GM21619 (cell line): ENCODE measurements at regions not wholly inside any gene's neighbourhood (a gene's known extent, or its start where the extent isn't known, plus 50 kb on each side); places are given as distances from the start of the nearest gene placed in this dataset.

Experiments used
- ATAC-seq: cut with Tn5 transposase; IDR thresholded peaks from one replicate; pipeline ENCODE4 v1.9.1; 2021; ENCODE audit not compliant: unreplicated experiment

DNA sequence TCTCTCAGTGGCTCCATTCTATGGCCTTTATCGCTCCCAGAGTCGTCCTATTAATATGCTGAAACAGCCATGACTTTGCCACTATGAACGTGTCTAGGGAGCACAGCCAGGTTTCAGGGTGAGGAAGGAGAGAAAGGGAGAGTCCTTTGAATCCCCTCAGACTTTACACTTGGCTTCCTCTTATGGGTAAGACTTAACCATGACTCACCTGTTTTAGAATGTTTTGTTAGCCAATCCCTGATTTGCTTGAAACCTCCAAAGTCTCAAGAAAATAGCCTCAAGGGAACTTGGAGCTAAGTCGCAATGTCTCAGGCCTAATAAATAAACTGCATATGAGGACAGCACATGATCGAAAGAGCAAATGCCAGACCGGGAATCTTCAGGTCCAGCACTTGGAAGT, 131.2 kb upstream of the RCN1 start:
- no peak for ATAC-seq

DNA sequence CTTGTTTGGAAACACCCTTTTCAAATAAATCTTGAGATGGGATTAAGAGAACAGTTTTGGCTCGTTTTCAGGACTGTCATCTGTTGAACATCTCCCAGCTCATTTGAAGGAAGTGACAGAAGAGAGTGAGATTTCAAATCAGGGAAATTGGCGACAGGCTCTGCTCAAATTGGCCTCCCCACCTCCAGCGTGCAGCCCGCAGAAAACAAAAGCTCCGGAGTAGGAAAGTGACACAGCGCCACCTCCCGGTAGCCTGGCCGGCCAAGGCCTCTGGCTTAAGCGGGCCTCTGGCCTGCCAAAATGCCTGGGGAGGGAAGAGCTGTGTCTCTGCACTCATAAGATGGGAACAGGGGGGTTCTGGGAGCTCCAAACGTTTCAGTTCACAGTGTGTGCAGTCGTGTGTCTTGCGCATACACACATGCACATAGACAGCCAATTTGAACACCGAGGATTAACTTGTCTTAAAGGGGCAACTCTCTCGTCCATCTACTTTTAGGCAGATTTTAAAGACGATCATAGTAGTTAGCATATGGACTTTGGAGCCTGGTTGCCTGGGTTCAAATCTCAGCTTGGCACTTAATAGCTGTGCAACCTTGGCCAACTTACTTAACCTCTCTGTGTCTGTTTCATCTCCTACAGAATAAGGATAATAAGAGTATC, 132.7 kb upstream of the RCN1 start:
- peak; percentile 89 for ATAC-seq

- peak; percentile 5 for ATAC-seq
These were observed 133.2 kb upstream of the RCN1 start for GRCh38 chr11:31957674-31958073.

GRCh38 chr11:31956310-31956709, 134.6 kb upstream of the RCN1 start:
- no peak for ATAC-seq

DNA sequence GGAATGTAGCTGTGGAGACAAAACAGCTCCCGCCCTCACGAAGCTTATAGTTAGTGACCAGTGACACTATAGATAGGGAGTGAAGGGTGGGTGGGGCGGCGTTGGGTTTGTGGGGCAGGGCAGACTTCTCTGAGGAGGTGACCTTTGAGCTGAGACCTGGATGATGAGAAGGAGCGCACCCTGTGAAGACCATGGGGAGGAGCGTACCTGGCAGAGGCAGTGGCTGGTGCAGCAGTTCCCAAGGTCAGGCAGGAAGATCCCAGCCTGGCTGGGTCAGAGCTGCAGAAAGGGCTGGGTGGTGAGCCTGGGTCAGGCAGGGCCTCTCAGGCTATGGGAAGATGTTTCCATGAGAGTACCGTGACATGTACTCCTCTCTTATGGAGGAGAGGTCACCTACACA, 135.0 kb upstream of the RCN1 start:
- ATAC-seq: no peak

- no peak for ATAC-seq
These were observed 137.0 kb upstream of the RCN1 start for GRCh38 chr11:31953803-31954327.

DNA sequence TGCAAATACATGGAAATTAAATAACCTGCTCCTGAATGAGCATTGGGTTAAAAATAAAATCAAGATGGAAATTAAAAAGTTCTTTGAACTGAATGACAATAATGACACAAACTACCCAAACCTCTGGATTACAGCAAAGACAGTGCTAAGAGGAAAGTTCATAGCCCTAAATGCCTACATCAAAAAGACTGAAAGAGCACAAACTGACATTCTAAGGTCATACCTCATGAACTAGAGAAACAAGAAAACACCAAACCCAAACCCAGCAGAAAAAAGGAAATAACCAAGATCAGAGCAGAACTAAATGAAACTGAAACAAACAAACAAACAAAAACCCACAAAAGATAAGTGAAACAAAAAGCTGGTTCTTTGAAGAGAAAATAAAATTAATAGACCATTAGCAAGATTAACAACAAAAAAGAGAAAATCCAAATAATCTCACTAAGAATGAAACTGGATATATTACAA, 138.6 kb upstream of the PAX6 start:
- ATAC-seq: peak; percentile 86

- ATAC-seq: no peak
These were observed 135.9 kb upstream of the PAX6 start for GRCh38 chr11:31947051-31947450.

GRCh38 chr11:31943056-31943780, 132.1 kb upstream of the PAX6 start:
- ATAC-seq: peak; percentile 99

- ATAC-seq: no peak
These were observed 129.4 kb upstream of the PAX6 start for GRCh38 chr11:31940371-31941037.

- no peak for ATAC-seq
These were observed 127.9 kb upstream of the PAX6 start for GRCh38 chr11:31939004-31939403.

DNA sequence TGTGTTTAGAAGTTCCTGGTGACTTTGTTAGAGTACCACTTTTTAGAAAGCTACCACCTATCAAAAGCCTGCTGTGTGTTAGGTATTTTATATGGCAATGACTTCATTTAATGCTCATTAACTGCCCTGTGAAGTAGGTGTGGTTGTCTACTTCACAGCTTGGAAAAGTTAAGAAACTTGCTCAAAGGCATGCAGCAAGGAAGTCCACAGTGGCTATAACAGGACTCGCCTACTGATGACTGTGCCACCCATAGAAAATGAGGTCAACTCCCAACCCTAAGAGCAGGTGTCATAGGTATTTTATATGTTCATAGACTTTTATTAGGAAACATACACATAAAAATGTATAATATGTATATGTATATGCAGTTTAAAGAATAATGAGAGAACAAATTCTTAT, 125.2 kb upstream of the PAX6 start:
- no peak for ATAC-seq

DNA sequence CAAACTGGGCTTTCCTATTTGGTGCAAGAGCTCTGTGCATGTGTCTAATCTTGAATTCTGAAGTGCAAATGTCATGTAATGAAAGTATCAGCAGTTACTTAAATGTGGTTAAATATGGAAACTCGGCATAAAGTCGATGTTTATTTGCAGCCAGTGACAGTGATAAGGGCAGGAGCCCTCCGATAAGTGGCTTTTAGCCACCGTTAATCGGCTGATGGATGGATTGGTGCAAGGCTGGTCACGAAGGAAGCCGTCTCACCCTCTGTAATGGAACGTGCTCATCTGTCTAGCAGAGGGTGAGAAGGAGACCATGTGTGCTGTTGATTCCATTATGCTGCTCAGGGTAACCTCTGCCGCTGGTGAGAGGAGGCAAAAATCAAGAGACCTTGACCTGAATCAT, 121.8 kb upstream of the PAX6 start:
- no peak for ATAC-seq

- no peak for ATAC-seq
These were observed 116.9 kb upstream of the PAX6 start for GRCh38 chr11:31927982-31928381.

- ATAC-seq: no peak
These were observed 115.8 kb upstream of the PAX6 start for GRCh38 chr11:31926816-31927528.

GRCh38 chr11:31926106-31926505, 115.0 kb upstream of the PAX6 start:
- ATAC-seq: no peak

- ATAC-seq: peak; percentile 81
These were observed 111.3 kb upstream of the PAX6 start for GRCh38 chr11:31922450-31922849.

DNA sequence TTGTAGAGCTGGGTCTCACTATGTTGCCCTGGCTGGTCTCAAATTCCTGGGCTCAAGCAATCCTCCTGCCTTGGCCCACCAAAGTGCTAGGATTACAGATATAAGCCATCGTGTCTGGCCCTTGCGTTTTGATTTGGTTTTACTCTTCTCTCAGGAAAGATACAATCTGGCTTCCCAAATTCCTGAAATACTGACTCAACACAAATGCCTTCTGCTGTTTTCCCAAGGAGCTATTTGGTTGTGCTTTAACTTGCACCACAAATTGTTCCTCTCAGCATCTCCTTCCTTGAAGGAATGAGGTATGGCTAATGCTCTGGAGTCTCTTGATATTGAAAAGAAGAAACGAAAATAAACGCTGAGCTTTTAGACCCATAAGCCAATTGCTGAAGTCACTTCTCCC, 110.0 kb upstream of the PAX6 start:
- no peak for ATAC-seq

DNA sequence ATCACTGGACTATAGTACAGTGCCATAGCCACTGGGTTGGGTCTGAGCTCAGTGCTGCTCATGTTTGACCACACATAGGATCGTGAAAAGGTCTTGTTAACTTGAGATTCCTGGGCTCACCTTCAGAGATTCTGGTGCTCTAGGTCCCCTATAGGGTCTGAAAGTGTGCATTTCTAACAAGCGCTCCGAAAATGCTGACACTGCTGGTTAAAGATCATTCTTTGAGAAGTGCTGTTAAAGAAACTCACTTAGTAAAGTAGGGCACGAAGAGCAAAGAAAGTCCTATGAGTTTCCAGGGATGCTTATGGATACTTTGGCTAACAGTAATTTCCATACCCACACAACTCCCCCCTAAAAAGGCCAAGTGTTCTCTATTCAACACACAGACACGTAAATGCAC, 108.1 kb upstream of the PAX6 start:
- ATAC-seq: no peak

DNA sequence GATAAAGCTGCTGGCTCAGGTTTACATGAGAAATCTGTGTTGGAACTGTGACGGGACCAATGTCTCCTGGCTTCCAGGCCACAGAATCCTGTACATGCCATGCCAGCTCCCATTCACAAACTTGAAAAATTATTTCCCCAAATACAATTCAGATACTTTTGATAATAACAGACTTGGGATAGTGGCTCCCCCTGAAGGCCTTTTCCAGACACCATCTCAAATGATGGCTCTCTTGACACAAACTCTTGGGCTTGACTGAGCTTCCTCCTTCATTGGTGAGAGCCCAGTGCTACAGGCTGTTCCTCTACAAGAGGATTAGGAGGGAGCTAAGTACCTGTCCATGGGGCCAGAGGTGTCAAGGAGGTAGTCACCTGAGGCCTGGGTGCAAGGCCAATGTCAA, 104.7 kb upstream of the PAX6 start:
- no peak for ATAC-seq

DNA sequence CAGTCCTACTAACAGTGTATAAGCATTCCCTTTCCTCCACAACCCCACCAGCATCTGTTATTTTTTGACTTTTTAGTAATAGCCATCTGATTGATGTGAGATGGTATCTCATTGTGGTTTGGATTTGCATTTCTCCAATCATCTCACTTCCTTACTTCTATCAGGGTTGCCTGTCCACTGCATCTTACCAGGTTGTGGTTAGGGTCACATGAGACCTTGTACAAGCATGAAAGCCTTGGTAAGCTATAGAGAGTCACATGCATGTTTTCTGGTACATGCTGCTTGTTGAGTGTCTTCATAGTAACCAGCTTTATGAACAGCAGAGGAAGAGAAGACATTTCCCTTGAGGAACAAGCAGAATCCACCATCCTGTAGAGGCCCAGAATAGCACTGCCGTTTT, 102.9 kb upstream of the PAX6 start:
- ATAC-seq: no peak
